Suprapubic skin (tissue), 3 donors: ENCODE measurements at regions not wholly inside any gene's neighbourhood (a gene's known extent, or its start where the extent isn't known, plus 50 kb on each side); places are given as distances from the start of the nearest gene placed in this dataset.

Experiments
- EP300 ChIP-seq: sonication (generic); formaldehyde crosslinking; IDR thresholded peaks from one replicate; pipeline ENCODE4 v1.6.1; 2017; ENCODE audit warnings: antibody characterized with exemption
- POLR2A ChIP-seq, 2 donors: fragments of 450-650 bp; IDR thresholded peaks; one replicate each; pipeline ENCODE4 v1.6.1; 2017; ENCODE audit warnings: antibody characterized with exemption in 2 of 2, mild to moderate bottlenecking in 2 of 2, moderate library complexity in 2 of 2
- TF ChIP-seq, protein P1 (sequence below), 2 donors: fragments of 200-600 bp in 1 of 2; fragments of 450-650 bp in 1 of 2; sonication (generic) in 1 of 2; IDR thresholded peaks; one replicate each; pipeline ENCODE4 v1.5.1; 2016 to 2019; ENCODE audit warnings: antibody characterized with exemption in 2 of 2, mild to moderate bottlenecking in 1 of 2, moderate library complexity in 1 of 2

DNA sequence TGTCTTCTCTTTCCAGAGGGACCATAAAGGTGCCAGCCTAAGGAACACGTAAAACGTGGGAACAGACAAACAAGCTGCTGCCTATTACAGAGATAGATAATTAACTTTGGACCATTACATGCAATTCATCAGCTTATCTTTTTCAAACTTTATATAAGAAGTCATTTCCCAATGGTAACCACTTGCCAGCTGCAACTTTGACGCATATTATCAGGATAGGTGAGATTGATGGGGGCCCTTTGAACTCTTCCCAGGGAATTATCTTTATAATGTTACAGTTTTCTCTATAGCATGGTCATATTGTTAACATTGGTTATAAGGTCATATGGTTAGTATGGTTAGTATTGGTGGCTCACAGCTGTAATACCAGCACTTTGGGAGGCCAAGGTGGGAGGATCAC lies 94.1 kb upstream of the BMP2K start:
- TF ChIP-seq, protein P1, sequence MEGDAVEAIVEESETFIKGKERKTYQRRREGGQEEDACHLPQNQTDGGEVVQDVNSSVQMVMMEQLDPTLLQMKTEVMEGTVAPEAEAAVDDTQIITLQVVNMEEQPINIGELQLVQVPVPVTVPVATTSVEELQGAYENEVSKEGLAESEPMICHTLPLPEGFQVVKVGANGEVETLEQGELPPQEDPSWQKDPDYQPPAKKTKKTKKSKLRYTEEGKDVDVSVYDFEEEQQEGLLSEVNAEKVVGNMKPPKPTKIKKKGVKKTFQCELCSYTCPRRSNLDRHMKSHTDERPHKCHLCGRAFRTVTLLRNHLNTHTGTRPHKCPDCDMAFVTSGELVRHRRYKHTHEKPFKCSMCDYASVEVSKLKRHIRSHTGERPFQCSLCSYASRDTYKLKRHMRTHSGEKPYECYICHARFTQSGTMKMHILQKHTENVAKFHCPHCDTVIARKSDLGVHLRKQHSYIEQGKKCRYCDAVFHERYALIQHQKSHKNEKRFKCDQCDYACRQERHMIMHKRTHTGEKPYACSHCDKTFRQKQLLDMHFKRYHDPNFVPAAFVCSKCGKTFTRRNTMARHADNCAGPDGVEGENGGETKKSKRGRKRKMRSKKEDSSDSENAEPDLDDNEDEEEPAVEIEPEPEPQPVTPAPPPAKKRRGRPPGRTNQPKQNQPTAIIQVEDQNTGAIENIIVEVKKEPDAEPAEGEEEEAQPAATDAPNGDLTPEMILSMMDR (IDR thresholded peaks at IDR 0.05), result no peak
- TF ChIP-seq POLR2A (IDR thresholded peaks at IDR 0.05) (no peak), EP300 (no peak)
